CD14-positive monocyte (primary cell): ENCODE measurements at regions not wholly inside any gene's neighbourhood (a gene's known extent, or its start where the extent isn't known, plus 50 kb on each side); places are given as distances from the start of the nearest gene placed in this dataset.

ENCODE experiments used
- DNase-seq, 3 donors: peaks; one replicate each; pipeline ENCODE4 v3.0.0-alpha.2; 2011 to 2022
- H2AFZ ChIP-seq: 2 replicates; pipeline ENCODE4 v1.6.0; 2012; ENCODE audit warnings: mild to moderate bottlenecking, low read depth, low read length, inconsistent platforms; ENCODE audit not compliant: insufficient read depth, poor library complexity, severe bottlenecking
- H3K27ac ChIP-seq, 2 donors: 1 replicate in 1 of 2; 2 replicates in 1 of 2; pipeline ENCODE4 v1.5.1; 2012 to 2013; ENCODE audit warnings: low read length in 2 of 2, control low read depth in 1 of 2, inconsistent platforms in 1 of 2, low read depth in 1 of 2, mild to moderate bottlenecking in 1 of 2
- H3K27me3 ChIP-seq, 2 donors: one replicate each; pipeline versions ENCODE4 v1.6.0 to v1.6.1; 2011 to 2013; ENCODE audit warnings: low read length in 2 of 2; ENCODE audit not compliant: control insufficient read depth in 2 of 2, insufficient read depth in 2 of 2
- H3K36me3 ChIP-seq, 2 donors: replicated peaks in 1 of 2; 1 replicate in 1 of 2; 2 replicates in 1 of 2; pipeline versions ENCODE4 v1.5.1 to v1.6.1; 2012 to 2013; ENCODE audit warnings: low read length in 2 of 2, control low read depth in 1 of 2, inconsistent platforms in 1 of 2, mild to moderate bottlenecking in 1 of 2; ENCODE audit not compliant: insufficient read depth in 2 of 2, control insufficient read depth in 1 of 2
- H3K4me1 ChIP-seq, 2 donors: 1 replicate in 1 of 2; 2 replicates in 1 of 2; pipeline versions ENCODE4 v1.5.1 to v1.6.1; 2012 to 2013; ENCODE audit warnings: low read length in 2 of 2, control low read depth in 1 of 2, inconsistent platforms in 1 of 2, mild to moderate bottlenecking in 1 of 2, moderate library complexity in 1 of 2; ENCODE audit not compliant: insufficient read depth in 2 of 2, control insufficient read depth in 1 of 2
- H3K4me2 ChIP-seq: replicated peaks from 2 replicates; pipeline ENCODE3; 2012; ENCODE audit warnings: low read length, moderate library complexity, mild to moderate bottlenecking; ENCODE audit not compliant: poor library complexity, severe bottlenecking; ENCODE audit errors: extremely low read depth
- H3K4me3 ChIP-seq, 3 experiments: fragments of 200-600 bp in 1 of 3; sonication (generic) in 1 of 3; replicated peaks in 1 of 3; 1 replicate in 2 of 3; 2 replicates in 1 of 3; pipeline ENCODE4 v1.5.1; 2011 to 2013; ENCODE audit warnings: low read length in 3 of 3, mild to moderate bottlenecking in 3 of 3, control low read depth in 2 of 3, low read depth in 2 of 3, inconsistent platforms in 1 of 3, moderate library complexity in 1 of 3
- H3K79me2 ChIP-seq: 2 replicates; pipeline ENCODE4 v1.6.0; 2012; ENCODE audit warnings: mild to moderate bottlenecking, control low read depth, inconsistent platforms, low read length, moderate library complexity; ENCODE audit not compliant: insufficient read depth
- H3K9ac ChIP-seq: 2 replicates; pipeline ENCODE4 v1.6.0; 2017; ENCODE audit warnings: low read length, mild to moderate bottlenecking; ENCODE audit not compliant: insufficient read depth, poor library complexity, severe bottlenecking
- H3K9me3 ChIP-seq, 2 donors: replicated peaks in 1 of 2; 1 replicate in 1 of 2; 2 replicates in 1 of 2; pipeline versions ENCODE4 v1.5.1 to v1.6.1; 2012 to 2013; ENCODE audit warnings: low read length in 2 of 2, control low read depth in 1 of 2; ENCODE audit not compliant: control insufficient read depth in 1 of 2, insufficient read depth in 1 of 2
- H4K20me1 ChIP-seq: 2 replicates; pipeline ENCODE4 v1.6.0; 2012; ENCODE audit warnings: mild to moderate bottlenecking, low read length, control low read depth, moderate library complexity; ENCODE audit not compliant: insufficient read depth
- H3K27ac Mint-ChIP-seq, 7 donors: one replicate each; pipeline ENCODE4 v1.8.0; 2020; ENCODE audit warnings: mild to moderate bottlenecking in 7 of 7, mixed read lengths in 7 of 7, moderate library complexity in 6 of 7, inconsistent platforms in 2 of 7
- H3K27me3 Mint-ChIP-seq, 3 donors: one replicate each; pipeline ENCODE4 v1.8.0; 2021 to 2022; ENCODE audit warnings: low read depth in 3 of 3, mild to moderate bottlenecking in 3 of 3, mixed read lengths in 3 of 3, moderate library complexity in 3 of 3, inconsistent platforms in 1 of 3
- H3K36me3 Mint-ChIP-seq, 2 donors: one replicate each; pipeline ENCODE4 v1.8.0; 2020; ENCODE audit warnings: mixed read lengths in 2 of 2, inconsistent platforms in 1 of 2, mild to moderate bottlenecking in 1 of 2
- H3K4me1 Mint-ChIP-seq: one replicate; pipeline ENCODE4 v1.8.0; 2020; ENCODE audit warnings: mild to moderate bottlenecking, mixed read lengths
- H3K4me3 Mint-ChIP-seq, 2 donors: one replicate each; pipeline ENCODE4 v1.8.0; 2020; ENCODE audit warnings: mild to moderate bottlenecking in 2 of 2, mixed read lengths in 2 of 2, moderate library complexity in 1 of 2
- H3K9me3 Mint-ChIP-seq, 7 donors: one replicate each; pipeline ENCODE4 v1.8.0; 2020 to 2022; ENCODE audit warnings: mixed read lengths in 7 of 7, mild to moderate bottlenecking in 6 of 7, moderate library complexity in 6 of 7, inconsistent platforms in 2 of 7
- WGBS: methylation state at CpG from one replicate; pipeline ENCODE4 v1.1.5; 2013; ENCODE audit warnings: missing lambda C conversion rate; ENCODE audit not compliant: insufficient coverage; 5-methylcytosine and 5-hydroxymethylcytosine counted together
- intact Hi-C, 2 donors: fragments of 100-400 bp; cut with micrococcal nuclease; formaldehyde crosslinking; loops; one replicate each; pipeline versions ENCODE4 v1.15.0 to v1.15.1; 2023
- TF ChIP-seq, protein P1 (sequence below): fragments of 200-600 bp; IDR thresholded peaks from one replicate; pipeline ENCODE4 v1.8.0; 2022; ENCODE audit warnings: antibody characterized with exemption, mild to moderate bottlenecking

DNA sequence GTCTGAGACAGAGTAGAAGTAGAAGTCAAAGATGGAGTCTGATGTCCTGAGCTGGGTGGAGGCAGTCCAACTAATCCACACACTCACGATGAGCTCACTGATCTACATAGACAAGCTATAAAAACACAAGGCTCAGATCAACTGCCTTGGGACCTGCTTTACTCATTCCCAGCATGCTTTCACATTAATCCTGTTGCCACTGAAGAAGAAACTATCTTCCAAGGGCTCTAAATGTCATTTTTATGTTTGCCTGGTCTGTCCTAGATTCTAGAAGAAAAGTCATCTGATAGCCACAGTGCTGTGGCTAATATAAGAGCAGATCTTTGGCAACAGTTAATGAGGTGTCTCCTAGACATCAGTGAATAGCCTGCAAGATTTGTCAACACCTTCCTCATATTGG, 522.7 kb downstream of the NUF2 start:
- Histone ChIP-seq H3K79me2 (no peaks in the 10 kb centered on the region), H3K4me2 (no peak overlapping the region), H2AFZ (no peak overlapping the region), H3K27me3 (no peaks in the 10 kb centered on the region), H3K9me3 (no peaks in the 10 kb centered on the region), H3K4me3 (no peak overlapping the region), H4K20me1 (no peaks in the 10 kb centered on the region), H3K4me1 (no peaks in the 10 kb centered on the region), H3K9ac (no peak overlapping the region), H3K27ac (no peak overlapping the region), H3K36me3 (no peaks in the 10 kb centered on the region)
- intact Hi-C loops: no loop called here
- no peak overlapping the region for H3K27ac Mint-ChIP-seq
- no CpG with 5 or more reads among the region's 1 CpG for WGBS
- no peaks in the 10 kb centered on the region for H3K4me1 Mint-ChIP-seq
- H3K36me3 Mint-ChIP-seq: no peaks in the 10 kb centered on the region
- no peak for DNase-seq
- peaks cover 0 to 6% (median 1%) of the 10 kb centered on the region in 7 donors for H3K9me3 Mint-ChIP-seq
- TF ChIP-seq, protein P1, sequence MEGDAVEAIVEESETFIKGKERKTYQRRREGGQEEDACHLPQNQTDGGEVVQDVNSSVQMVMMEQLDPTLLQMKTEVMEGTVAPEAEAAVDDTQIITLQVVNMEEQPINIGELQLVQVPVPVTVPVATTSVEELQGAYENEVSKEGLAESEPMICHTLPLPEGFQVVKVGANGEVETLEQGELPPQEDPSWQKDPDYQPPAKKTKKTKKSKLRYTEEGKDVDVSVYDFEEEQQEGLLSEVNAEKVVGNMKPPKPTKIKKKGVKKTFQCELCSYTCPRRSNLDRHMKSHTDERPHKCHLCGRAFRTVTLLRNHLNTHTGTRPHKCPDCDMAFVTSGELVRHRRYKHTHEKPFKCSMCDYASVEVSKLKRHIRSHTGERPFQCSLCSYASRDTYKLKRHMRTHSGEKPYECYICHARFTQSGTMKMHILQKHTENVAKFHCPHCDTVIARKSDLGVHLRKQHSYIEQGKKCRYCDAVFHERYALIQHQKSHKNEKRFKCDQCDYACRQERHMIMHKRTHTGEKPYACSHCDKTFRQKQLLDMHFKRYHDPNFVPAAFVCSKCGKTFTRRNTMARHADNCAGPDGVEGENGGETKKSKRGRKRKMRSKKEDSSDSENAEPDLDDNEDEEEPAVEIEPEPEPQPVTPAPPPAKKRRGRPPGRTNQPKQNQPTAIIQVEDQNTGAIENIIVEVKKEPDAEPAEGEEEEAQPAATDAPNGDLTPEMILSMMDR: no peak
- no peaks in the 10 kb centered on the region for H3K27me3 Mint-ChIP-seq
- no peak overlapping the region for H3K4me3 Mint-ChIP-seq

DNA sequence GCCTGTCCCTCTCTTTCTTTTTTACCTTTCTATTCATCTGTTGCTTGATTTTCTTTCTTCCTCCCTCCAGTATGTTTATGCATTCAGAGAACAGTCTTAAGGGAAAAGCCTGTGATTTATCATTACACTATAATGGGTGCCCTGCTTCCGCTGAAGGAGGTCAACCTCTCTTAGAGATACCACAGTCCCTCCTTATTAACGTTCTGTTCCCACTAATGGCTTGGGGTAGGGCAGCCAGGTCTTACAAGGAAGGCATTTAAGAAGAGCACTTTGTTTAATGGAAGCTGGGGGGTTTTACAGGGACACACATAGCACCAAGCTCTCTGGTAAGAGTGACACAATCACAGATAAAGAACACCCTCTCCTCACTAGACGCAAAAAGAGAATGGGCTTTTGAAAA, 523.5 kb downstream of the NUF2 start:
- no peak overlapping the region for H3K4me3 ChIP-seq
- H3K9ac ChIP-seq: no peak overlapping the region
- no CpG with 5 or more reads among the region's 3 CpGs for WGBS
- no peak overlapping the region for H3K27ac Mint-ChIP-seq
- no peak overlapping the region for H2AFZ ChIP-seq
- H3K4me2 ChIP-seq: no peak overlapping the region
- H3K9me3 Mint-ChIP-seq: peaks cover 0 to 6% (median 0%) of the 10 kb centered on the region in 7 donors
- no peaks in the 10 kb centered on the region for H3K4me1 ChIP-seq
- H3K27me3 ChIP-seq: no peaks in the 10 kb centered on the region
- no peak overlapping the region for H3K27ac ChIP-seq
- H3K27me3 Mint-ChIP-seq: no peaks in the 10 kb centered on the region
- H3K4me1 Mint-ChIP-seq: no peaks in the 10 kb centered on the region
- intact Hi-C loops: no loop called here
- no peak for DNase-seq
- H3K4me3 Mint-ChIP-seq: no peak overlapping the region
- no peaks in the 10 kb centered on the region for H3K79me2 ChIP-seq
- H3K36me3 ChIP-seq: no peaks in the 10 kb centered on the region
- H4K20me1 ChIP-seq: no peaks in the 10 kb centered on the region
- H3K9me3 ChIP-seq: no peaks in the 10 kb centered on the region
- TF ChIP-seq, protein P1: no peak
- H3K36me3 Mint-ChIP-seq: no peaks in the 10 kb centered on the region
